Activated naive CD8-positive, alpha-beta T cell treated with anti-CD3 and anti-CD28 coated beads for 36 hours (primary cell): ENCODE measurements at regions not wholly inside any gene's neighbourhood (a gene's known extent, or its start where the extent isn't known, plus 50 kb on each side); places are given as distances from the start of the nearest gene placed in this dataset.

ENCODE experiments used
- DNase-seq: peaks from one replicate; pipeline ENCODE4 v3.0.0; 2021
- H3K27ac Mint-ChIP-seq: one replicate; pipeline ENCODE4 v1.8.0; 2022; ENCODE audit warnings: mild to moderate bottlenecking, moderate library complexity, mixed read lengths
- H3K27me3 Mint-ChIP-seq: one replicate; pipeline ENCODE4 v1.8.0; 2022; ENCODE audit warnings: mild to moderate bottlenecking, mixed read lengths
- H3K36me3 Mint-ChIP-seq: one replicate; pipeline ENCODE4 v1.8.0; 2021; ENCODE audit warnings: mild to moderate bottlenecking, mixed read lengths
- H3K4me1 Mint-ChIP-seq: one replicate; pipeline ENCODE4 v1.8.0; 2021; ENCODE audit warnings: mixed read lengths
- H3K4me3 Mint-ChIP-seq: one replicate; pipeline ENCODE4 v1.8.0; 2022; ENCODE audit warnings: mild to moderate bottlenecking, moderate library complexity, mixed read lengths
- H3K9me3 Mint-ChIP-seq: one replicate; pipeline ENCODE4 v1.8.0; 2022; ENCODE audit warnings: mixed read lengths

DNA sequence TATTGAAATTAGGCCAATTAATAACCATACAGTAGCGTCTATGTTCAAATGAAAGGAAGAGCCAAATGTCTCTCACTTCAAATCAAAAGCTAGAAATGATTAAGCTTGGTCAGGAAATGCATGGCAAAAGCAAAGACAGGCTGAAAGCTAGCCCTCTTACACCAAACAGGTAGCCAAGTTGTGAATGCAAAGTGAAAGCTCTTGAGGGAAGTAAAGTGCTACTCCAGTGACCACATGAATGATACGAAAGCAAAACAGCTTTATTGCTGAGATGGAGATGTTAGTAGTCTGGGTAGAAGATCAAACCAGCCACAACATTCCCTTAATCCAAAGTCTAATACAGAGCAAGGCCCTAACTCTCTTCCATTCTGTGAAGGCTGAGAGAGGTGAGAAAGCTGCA is 123.8 kb downstream of the TEX36 start:
- H3K9me3 Mint-ChIP-seq, result peaks cover 6% of the 10 kb centered on the region
- H3K4me3 Mint-ChIP-seq, result no peak overlapping the region
- no peaks in the 10 kb centered on the region for H3K36me3 Mint-ChIP-seq
- H3K27me3 Mint-ChIP-seq, result peaks cover 35% of the 10 kb centered on the region
- H3K27ac Mint-ChIP-seq, result no peak overlapping the region
- H3K4me1 Mint-ChIP-seq, result peaks cover 2% of the 10 kb centered on the region
- no peak for DNase-seq

DNA sequence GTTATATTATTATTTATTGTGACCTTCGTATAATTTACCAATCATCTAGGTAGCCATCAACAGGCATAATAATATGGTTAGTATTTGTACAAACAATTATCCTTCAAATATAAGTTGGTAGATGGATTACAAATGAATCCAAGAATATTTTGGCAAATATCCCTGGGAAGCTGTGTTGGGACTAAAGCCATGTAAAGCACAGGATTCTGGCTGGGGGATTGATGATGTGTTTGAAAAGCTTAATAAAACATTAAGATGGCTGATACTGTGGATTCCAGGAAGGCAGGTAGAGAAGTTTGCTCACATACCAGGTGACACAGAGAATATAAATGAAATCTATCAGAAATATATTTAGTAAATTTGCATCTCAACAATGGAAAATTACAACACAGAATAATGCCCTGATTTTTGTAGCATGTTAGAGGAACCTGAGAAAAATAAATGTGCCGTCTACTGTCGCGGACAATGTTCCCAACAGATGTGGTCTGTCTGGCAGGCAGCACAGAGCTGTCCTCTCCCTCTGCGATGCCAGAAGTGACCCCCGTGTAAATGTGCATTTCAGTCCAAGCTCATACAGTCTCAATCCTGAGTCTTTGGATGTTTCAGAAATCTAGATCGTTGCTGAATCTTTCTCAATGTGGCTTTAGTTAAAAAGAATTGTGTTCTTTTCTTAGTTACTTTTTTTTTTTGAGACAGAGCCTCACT is 125.0 kb downstream of the TEX36 start:
- H3K9me3 Mint-ChIP-seq, result peaks cover 7% of the 10 kb centered on the region
- H3K27ac Mint-ChIP-seq, result no peak overlapping the region
- peaks cover 2% of the 10 kb centered on the region for H3K4me1 Mint-ChIP-seq
- no peak for DNase-seq
- no peaks in the 10 kb centered on the region for H3K36me3 Mint-ChIP-seq
- peaks cover 35% of the 10 kb centered on the region for H3K27me3 Mint-ChIP-seq
- no peak overlapping the region for H3K4me3 Mint-ChIP-seq

DNA sequence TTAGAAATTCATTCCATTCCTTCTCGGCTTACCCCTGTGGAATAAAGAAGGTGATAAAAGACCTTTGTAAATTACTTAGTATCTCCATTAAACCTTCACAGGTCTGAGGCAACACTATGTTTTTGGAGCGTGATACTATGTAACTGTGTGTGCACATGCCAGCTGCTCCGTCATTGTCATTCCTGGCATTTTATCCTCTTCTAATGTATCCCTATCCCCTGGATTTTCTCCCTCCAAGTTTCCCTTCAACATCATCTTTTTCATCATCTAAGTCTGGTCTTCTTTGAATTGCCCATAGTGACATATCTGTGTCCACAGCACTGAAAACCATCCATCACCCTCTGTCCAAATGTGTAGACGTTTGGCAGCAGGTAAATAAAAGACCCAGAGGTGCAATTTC is 125.7 kb downstream of the TEX36 start:
- peaks cover 7% of the 10 kb centered on the region for H3K9me3 Mint-ChIP-seq
- peaks cover 35% of the 10 kb centered on the region for H3K27me3 Mint-ChIP-seq
- peaks cover 2% of the 10 kb centered on the region for H3K4me1 Mint-ChIP-seq
- no peak for DNase-seq
- H3K27ac Mint-ChIP-seq, result no peak overlapping the region
- H3K4me3 Mint-ChIP-seq, result no peak overlapping the region
- H3K36me3 Mint-ChIP-seq, result no peaks in the 10 kb centered on the region

DNA sequence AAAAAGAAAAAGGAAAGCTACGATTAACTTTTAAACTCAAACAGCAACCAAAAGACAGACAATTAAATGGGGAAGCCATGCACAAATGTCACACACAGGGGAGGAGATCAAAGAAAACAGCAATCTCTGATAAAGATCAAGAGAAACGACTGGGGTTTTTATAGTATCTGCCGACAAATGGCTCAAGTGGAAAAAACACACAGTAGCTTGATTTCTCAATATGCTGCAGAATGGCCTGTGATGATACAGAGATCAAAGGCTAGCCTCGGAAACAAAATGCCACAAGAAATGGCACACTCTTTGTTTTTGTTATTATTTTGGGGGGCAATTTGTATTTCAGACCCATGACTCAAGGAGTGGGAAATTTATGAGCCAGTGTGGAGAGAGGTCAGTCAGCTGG is 126.1 kb downstream of the TEX36 start:
- H3K36me3 Mint-ChIP-seq, result no peaks in the 10 kb centered on the region
- peaks cover 7% of the 10 kb centered on the region for H3K9me3 Mint-ChIP-seq
- H3K4me1 Mint-ChIP-seq, result peaks cover 2% of the 10 kb centered on the region
- H3K27me3 Mint-ChIP-seq, result peaks cover 31% of the 10 kb centered on the region
- H3K4me3 Mint-ChIP-seq, result no peak overlapping the region
- H3K27ac Mint-ChIP-seq, result no peak overlapping the region
- DNase-seq, result no peak

DNA sequence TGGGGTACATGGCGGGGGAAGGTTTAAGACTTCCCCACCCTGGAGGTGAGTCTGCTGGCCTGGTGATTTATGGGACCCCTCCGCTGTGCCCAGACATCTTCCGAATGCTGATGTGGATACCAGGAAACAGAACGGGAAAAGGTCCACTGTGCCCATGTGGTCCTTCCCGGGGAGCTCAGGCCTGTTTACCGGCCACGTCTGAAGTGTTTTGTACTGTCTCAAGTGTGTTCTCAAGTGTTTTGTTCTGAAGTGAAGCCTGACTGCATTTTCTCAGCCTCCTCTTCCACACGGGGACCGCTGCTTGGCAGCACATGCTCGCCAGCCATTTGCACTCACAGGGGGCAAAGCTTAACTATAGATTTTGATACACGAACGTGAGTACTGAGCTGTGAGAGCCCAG is 127.2 kb downstream of the TEX36 start:
- Mint-ChIP-seq H3K27ac (no peak overlapping the region), H3K4me3 (no peak overlapping the region)

DNA sequence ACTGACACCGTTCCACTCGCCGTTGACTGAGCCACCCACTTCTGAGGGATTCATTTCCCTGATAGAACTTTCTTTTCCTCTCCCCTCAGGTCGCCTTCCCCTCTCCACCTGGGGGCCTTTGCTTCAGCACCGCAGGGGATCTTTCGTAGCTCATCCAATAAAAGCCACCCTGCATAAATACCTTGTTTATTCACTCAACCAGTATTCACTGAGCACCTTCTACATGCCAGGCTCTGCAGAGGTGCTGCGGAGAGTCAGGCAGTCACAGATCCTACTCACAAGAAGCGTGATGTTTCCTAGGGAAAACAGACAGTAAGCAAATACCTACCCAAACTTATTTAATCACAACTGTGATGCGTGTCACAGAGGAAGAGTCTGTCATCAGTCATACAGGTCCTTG is 127.7 kb downstream of the TEX36 start:
- peaks cover 4% of the 10 kb centered on the region for H3K9me3 Mint-ChIP-seq
- no peak overlapping the region for H3K27ac Mint-ChIP-seq
- H3K4me3 Mint-ChIP-seq, result no peak overlapping the region
- peaks cover 32% of the 10 kb centered on the region for H3K27me3 Mint-ChIP-seq
- no peak for DNase-seq
- H3K4me1 Mint-ChIP-seq, result peaks cover 2% of the 10 kb centered on the region
- no peaks in the 10 kb centered on the region for H3K36me3 Mint-ChIP-seq

More for the DNA sequence above, 127.2 kb downstream of the TEX36 start:
- no peaks in the 10 kb centered on the region for H3K36me3 Mint-ChIP-seq
- H3K9me3 Mint-ChIP-seq, result peaks cover 4% of the 10 kb centered on the region
- H3K27me3 Mint-ChIP-seq, result peaks cover 33% of the 10 kb centered on the region
- no peak for DNase-seq
- H3K4me1 Mint-ChIP-seq, result peaks cover 2% of the 10 kb centered on the region

DNA sequence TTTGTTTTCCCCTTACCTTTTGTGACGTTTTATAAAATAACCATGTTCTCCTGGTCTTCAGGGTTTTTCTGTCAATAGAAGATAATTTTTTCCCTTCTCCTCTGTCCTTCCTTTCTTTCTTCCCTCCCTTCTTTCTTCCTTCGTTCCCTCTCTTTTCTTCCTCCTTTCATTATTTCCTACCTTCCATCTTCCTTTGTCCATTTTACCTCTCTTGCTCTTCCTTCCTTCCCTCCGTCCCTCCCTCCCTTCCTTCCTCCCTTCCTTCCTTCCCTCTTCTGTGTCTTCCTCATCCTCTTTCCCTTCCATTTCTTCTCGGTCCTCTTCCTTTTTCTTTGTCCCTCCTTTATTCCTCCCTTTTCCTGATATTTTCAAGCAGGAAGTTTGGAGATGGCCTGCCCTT is 128.2 kb downstream of the TEX36 start:
- peaks cover 31% of the 10 kb centered on the region for H3K27me3 Mint-ChIP-seq
- peaks cover 2% of the 10 kb centered on the region for H3K4me1 Mint-ChIP-seq
- H3K4me3 Mint-ChIP-seq, result no peak overlapping the region
- no peak overlapping the region for H3K27ac Mint-ChIP-seq
- no peaks in the 10 kb centered on the region for H3K36me3 Mint-ChIP-seq
- no peak for DNase-seq
- peaks cover 4% of the 10 kb centered on the region for H3K9me3 Mint-ChIP-seq

DNA sequence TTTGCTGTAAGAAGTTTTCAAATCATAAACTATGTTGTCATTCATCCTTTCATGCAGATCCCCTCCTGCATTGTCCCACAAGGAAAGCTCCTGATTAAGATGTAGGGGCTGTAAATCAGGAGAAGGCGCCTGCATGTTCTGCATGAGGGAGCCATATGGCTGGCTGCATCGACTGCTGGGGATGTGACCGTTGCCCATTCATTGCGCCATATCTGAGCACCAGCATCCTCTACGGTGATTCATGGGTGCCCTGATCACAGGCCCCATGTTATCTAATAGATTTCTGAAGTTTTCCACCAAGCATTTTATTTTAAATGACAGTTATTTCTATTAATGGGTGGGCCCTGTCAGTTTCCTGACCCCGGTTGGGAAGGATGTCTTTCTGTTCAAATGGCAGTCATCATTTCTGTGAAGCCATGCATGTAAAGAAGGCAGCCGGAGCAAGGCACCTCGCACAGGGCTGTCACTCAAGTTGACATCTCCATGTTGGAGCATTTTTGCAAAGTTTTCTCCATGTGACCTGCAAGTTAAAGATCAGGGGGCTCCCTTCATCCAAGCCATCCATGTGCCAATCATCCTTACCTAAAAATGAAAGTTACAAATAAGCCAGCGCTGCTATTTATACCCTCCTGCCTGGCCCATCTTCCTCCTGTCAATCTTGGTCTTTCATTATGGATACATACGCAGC is 128.8 kb downstream of the TEX36 start:
- peaks cover 4% of the 10 kb centered on the region for H3K9me3 Mint-ChIP-seq
- peaks cover 31% of the 10 kb centered on the region for H3K27me3 Mint-ChIP-seq
- DNase-seq, result no peak
- no peak overlapping the region for H3K27ac Mint-ChIP-seq
- no peak overlapping the region for H3K4me3 Mint-ChIP-seq
- no peaks in the 10 kb centered on the region for H3K36me3 Mint-ChIP-seq
- H3K4me1 Mint-ChIP-seq, result peaks cover 2% of the 10 kb centered on the region

DNA sequence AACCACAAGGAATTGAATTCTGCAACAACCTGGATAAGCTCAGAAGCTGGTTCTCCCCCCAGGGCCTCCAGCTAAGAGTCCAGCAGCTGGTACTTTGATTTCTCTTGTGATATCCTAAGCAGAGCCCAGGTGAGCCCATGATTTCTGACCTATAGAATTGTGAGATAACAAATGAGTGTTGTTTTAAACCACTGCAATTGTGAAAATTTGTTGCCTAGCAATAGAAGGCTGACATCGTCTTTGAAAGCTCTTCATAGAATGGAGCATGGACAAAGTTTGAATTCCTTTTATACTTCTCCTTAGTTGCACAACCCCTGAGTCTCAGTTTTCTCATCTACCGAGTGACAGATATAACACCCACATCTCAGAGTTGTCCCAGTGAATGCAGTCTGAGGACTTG is 129.9 kb downstream of the TEX36 start:
- DNase-seq, result no peak
- Mint-ChIP-seq H3K27me3 (peaks cover 28% of the 10 kb centered on the region), H3K27ac (no peak overlapping the region), H3K9me3 (peaks cover 4% of the 10 kb centered on the region), H3K36me3 (no peaks in the 10 kb centered on the region), H3K4me3 (no peak overlapping the region), H3K4me1 (no peaks in the 10 kb centered on the region)

DNA sequence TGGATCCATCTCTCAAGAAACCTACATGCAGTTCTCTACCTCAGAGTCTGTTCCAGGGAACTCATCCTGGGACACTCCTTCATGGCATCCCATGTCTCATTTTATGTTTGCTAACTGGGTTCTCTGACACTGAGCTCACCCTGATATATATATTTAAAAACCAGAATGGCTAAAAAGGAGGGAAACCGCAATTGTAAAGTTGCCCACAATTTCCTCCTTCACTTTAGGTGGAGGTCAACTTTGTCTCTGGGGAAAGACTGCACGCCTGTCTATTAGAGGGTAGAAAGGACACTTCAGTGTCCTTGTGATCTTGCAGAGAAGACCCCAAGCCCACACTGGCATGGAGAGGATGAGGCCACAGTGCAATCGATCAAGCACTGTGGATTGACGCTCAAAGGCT is 131.7 kb downstream of the TEX36 start:
- Mint-ChIP-seq H3K4me1 (no peaks in the 10 kb centered on the region), H3K9me3 (peaks cover 4% of the 10 kb centered on the region), H3K36me3 (no peaks in the 10 kb centered on the region), H3K27ac (no peak overlapping the region), H3K4me3 (no peak overlapping the region), H3K27me3 (peaks cover 23% of the 10 kb centered on the region)
- no peak for DNase-seq

DNA sequence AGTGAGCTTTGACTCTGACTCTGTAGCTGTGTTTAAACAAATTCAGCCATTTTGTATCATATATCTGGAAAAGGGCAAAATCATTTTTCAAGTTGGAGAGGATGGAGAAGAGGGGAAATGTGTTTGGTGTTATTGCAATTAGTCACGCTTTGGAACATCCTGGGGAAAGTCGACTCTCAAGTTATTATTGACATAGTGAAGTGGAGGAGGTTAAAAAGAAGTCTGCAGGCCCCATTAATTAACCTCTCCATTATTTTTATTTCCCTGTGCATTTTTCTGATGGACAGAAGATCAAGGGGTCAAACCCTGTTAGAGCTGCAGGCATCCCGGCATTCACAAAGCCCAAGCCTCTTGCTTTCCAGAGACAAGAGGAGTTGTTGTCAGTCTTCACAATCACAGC is 132.6 kb downstream of the TEX36 start:
- no peak for DNase-seq
- Mint-ChIP-seq H3K4me1 (no peaks in the 10 kb centered on the region), H3K27ac (no peak overlapping the region), H3K9me3 (peaks cover 4% of the 10 kb centered on the region), H3K4me3 (no peak overlapping the region), H3K36me3 (no peaks in the 10 kb centered on the region), H3K27me3 (peaks cover 14% of the 10 kb centered on the region)

DNA sequence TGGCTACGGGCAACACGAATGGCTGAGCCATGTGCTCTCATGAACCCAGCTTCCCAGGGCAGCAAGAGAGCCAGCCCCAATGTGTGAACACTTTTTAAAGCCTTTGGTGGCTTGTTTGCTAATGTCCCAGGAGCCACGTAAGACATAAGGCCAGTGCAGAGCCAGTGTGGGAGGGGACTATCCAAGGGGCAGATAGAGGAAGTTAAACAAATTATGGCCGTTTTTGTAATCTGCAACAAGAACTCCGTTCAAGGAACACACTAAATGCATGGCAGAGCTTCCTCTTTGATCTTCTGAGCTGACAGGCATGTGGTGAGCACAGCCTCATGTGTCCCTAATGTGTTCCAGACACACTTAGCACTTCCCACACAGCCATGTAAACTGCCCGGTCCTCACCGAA is 133.3 kb downstream of the TEX36 start:
- no peak for DNase-seq
- Mint-ChIP-seq H3K4me1 (no peaks in the 10 kb centered on the region), H3K36me3 (no peaks in the 10 kb centered on the region), H3K4me3 (no peak overlapping the region), H3K9me3 (peaks cover 3% of the 10 kb centered on the region), H3K27me3 (peaks cover 7% of the 10 kb centered on the region), H3K27ac (no peak overlapping the region)

DNA sequence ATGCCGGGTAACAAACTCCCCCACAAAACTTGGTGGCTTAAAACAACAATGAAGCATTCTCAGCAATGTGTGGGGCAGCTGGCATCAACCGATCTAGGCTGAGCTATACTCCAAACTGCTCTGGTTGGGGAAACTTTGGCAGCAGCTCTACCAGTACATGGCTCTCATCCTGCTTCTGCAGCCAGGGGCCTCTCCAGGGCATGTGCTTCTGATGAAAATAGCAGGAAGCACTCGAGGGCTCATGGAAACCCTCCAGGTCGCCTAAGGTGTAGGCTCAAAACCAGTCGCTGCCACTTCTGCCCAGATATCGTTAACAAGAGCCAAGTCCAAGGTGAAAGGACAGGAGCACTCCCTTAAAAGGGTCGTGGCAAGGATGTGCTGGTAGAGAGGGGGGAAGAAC is 134.1 kb downstream of the TEX36 start:
- H3K27ac Mint-ChIP-seq, result no peak overlapping the region
- H3K9me3 Mint-ChIP-seq, result peaks cover 1% of the 10 kb centered on the region
- H3K4me1 Mint-ChIP-seq, result no peaks in the 10 kb centered on the region
- no peak overlapping the region for H3K4me3 Mint-ChIP-seq
- H3K27me3 Mint-ChIP-seq, result peaks cover 6% of the 10 kb centered on the region
- DNase-seq, result no peak
- H3K36me3 Mint-ChIP-seq, result no peaks in the 10 kb centered on the region

DNA sequence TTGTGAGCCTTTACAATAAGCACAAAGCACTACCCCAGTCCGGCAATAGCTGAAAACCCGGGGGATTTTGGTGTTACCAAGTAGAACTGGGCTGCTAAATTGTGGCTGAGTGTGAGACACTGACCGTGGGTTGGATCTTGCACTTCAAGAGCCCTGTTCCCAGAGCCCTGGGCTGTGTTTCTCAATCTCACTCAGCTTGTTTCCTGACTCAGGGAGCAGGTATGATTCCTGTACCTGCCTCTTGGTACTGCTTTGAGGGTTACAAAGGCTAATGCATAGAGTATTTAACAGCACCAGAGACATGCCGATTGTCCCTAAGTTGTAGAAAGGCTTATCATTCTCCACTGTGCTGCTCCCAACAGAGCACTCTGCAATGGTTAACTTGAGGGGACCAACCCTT is 134.6 kb downstream of the TEX36 start:
- no peak for DNase-seq
- no peak overlapping the region for H3K4me3 Mint-ChIP-seq
- peaks cover 1% of the 10 kb centered on the region for H3K9me3 Mint-ChIP-seq
- H3K4me1 Mint-ChIP-seq, result no peaks in the 10 kb centered on the region
- no peaks in the 10 kb centered on the region for H3K36me3 Mint-ChIP-seq
- H3K27ac Mint-ChIP-seq, result no peak overlapping the region
- peaks cover 6% of the 10 kb centered on the region for H3K27me3 Mint-ChIP-seq

DNA sequence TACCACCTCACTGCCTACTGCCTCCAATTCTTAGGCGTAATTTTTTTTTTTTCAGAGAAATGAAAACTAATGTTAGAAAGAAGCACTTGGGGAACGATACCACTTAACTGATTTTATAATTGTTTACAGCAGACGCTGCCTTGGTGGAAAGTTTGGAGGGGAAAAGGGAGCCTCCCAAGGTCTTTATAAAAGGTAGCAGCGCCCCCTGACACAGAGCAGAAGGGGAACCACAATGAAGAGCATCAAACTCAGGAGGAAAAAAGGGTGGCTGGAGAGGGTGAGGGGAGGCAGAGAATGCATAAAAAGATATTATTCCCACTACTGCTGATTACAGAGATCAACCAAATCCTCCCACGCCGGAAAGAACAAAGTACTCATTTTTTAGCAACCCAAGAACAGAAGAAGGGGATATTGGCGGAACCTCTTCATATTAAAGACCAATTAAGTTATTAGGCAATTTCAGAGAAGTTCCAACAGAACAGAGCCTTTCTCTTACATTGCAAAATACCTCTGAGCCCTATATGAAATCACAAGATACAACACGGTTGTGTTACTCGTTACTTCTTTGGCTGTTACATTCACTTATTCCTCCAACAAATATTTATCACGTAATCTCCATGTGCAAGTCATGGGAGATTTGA is 135.8 kb downstream of the TEX36 start:
- peaks cover 6% of the 10 kb centered on the region for H3K27me3 Mint-ChIP-seq
- H3K4me3 Mint-ChIP-seq, result no peak overlapping the region
- no peaks in the 10 kb centered on the region for H3K4me1 Mint-ChIP-seq

DNA sequence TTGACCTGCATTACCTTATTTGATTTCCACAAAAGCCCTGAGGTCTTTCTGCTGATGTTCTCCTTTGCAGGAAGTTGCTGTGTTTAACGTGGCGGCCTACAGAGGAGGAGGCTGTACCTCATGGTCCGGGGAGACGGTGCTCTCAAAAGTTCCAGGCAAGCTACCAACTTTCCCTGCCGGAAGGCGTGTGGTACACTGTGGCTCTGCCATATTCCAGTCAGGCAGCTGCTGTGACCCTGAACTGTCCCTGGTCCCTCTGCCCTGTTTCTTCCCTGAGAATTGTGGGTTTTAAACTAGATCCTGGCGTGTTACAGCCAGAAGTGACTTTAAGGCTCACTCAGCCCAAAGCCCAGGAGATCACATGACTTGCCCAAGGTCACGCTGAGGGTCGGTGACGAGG is 139.2 kb downstream of the TEX36 start:
- H3K27ac Mint-ChIP-seq, result no peak overlapping the region
- no peaks in the 10 kb centered on the region for H3K9me3 Mint-ChIP-seq
- no peaks in the 10 kb centered on the region for H3K4me1 Mint-ChIP-seq
- no peaks in the 10 kb centered on the region for H3K27me3 Mint-ChIP-seq
- H3K36me3 Mint-ChIP-seq, result no peaks in the 10 kb centered on the region
- H3K4me3 Mint-ChIP-seq, result no peak overlapping the region
- DNase-seq, result no peak

More for the DNA sequence above, 135.8 kb downstream of the TEX36 start:
- Mint-ChIP-seq H3K36me3 (no peaks in the 10 kb centered on the region), H3K27ac (no peak overlapping the region), H3K9me3 (no peaks in the 10 kb centered on the region)
- DNase-seq, result no peak
